HFF-Myc (cell line): ENCODE measurements at regions not wholly inside any gene's neighbourhood (a gene's known extent, or its start where the extent isn't known, plus 50 kb on each side); places are given as distances from the start of the nearest gene placed in this dataset.

Experiments
- DNase-seq: peaks from one replicate; pipeline ENCODE4 v3.0.0-alpha.2; 2011; ENCODE audit warnings: low read depth; ENCODE audit errors: extremely low read depth
- H3K4me3 ChIP-seq: replicated peaks from 2 replicates; pipeline ENCODE4 v1.5.1; 2011; ENCODE audit warnings: low read depth, mild to moderate bottlenecking, control low read depth, low read length
- CTCF ChIP-seq: IDR thresholded peaks from 2 replicates; pipeline ENCODE4 v1.5.1; 2012; ENCODE audit warnings: mild to moderate bottlenecking, low read depth, low read length, control low read depth; ENCODE audit errors: missing control alignments

- DNase-seq, result peak; percentile 77
- no peak overlapping the region for H3K4me3 ChIP-seq
- TF ChIP-seq CTCF, result no peak
Measured at GRCh38 chr21:38993561-38993960, 187.8 kb downstream of the ETS2 start.

GRCh38 chr21:38992737-38993136 is 187.0 kb downstream of the ETS2 start:
- no peak overlapping the region for H3K4me3 ChIP-seq
- no peak for TF ChIP-seq CTCF
- no peak for DNase-seq

GRCh38 chr21:38990424-38990794 is 184.7 kb downstream of the ETS2 start:
- H3K4me3 ChIP-seq, result no peak overlapping the region
- no peak for DNase-seq
- TF ChIP-seq CTCF, result no peak

- H3K4me3 ChIP-seq, result no peak overlapping the region
- peak; percentile 79 for DNase-seq
- no peak for TF ChIP-seq CTCF
Measured at GRCh38 chr21:38989745-38990423, 184.2 kb downstream of the ETS2 start.

- no peak overlapping the region for H3K4me3 ChIP-seq
- DNase-seq, result no peak
- TF ChIP-seq CTCF, result no peak
Measured at GRCh38 chr21:38989379-38989744, 183.6 kb downstream of the ETS2 start.

- H3K4me3 ChIP-seq, result no peak overlapping the region
- TF ChIP-seq CTCF, result no peak
- no peak for DNase-seq
Measured at GRCh38 chr21:38988509-38989378, 183.0 kb downstream of the ETS2 start.
